Nephron progenitor cell (in vitro differentiated cells): ENCODE measurements at regions not wholly inside any gene's neighbourhood (a gene's known extent, or its start where the extent isn't known, plus 50 kb on each side); places are given as distances from the start of the nearest gene placed in this dataset.
"Not testable (repeated sequence)": the region's sequence is repeated elsewhere in the genome, so short reads cannot be mapped to it uniquely, and the experiment has no call there.

ENCODE experiments used
- DNase-seq: peaks from one replicate; pipeline ENCODE4 v3.0.0; 2021
- H3K27ac Mint-ChIP-seq: 2 replicates; pipeline ENCODE4 v1.8.0; 2021; ENCODE audit warnings: mild to moderate bottlenecking, moderate library complexity, mixed read lengths
- H3K27me3 Mint-ChIP-seq: 2 replicates; pipeline ENCODE4 v1.8.0; 2021; ENCODE audit warnings: mild to moderate bottlenecking, low read depth, mixed read lengths; ENCODE audit not compliant: poor library complexity
- H3K36me3 Mint-ChIP-seq: 2 replicates; pipeline ENCODE4 v1.8.0; 2021; ENCODE audit warnings: low read depth, mixed read lengths
- H3K4me1 Mint-ChIP-seq: 2 replicates; pipeline ENCODE4 v1.8.0; 2021; ENCODE audit warnings: mixed read lengths
- H3K4me3 Mint-ChIP-seq: 2 replicates; pipeline ENCODE4 v1.8.0; 2021; ENCODE audit warnings: mild to moderate bottlenecking, moderate library complexity, mixed read lengths
- H3K9me3 Mint-ChIP-seq: 2 replicates; pipeline ENCODE4 v1.8.0; 2021; ENCODE audit warnings: mild to moderate bottlenecking, moderate library complexity, mixed read lengths
- TF ChIP-seq, protein P1 (sequence below): fragments of 200-600 bp; sonication (generic); IDR thresholded peaks from 2 replicates; pipeline ENCODE4 v1.5.0; 2021; ENCODE audit warnings: antibody characterized with exemption

DNA sequence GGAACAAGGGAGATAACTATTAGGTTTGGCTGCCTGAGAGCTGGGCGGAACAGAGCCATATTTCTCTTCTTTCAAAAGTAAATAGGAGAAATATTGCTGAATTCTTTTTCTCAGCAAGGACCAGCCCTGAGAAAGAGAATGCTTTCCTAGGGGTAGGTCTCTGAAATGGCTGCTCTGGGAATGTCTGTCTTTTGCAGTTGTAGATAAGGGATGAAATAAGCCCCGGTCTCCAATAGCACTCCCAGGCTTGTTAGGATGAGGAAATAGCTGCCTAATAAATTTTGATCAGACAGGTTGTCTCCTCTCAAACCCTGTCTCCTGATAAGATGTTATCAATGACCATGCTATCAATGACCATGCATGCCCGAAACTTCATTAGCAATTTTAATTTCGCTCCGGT, 207.8 kb upstream of the KIT start:
- Mint-ChIP-seq H3K36me3 (peaks cover 4% of the 10 kb centered on the region), H3K27me3 (no peaks in the 10 kb centered on the region), H3K9me3 (peaks cover 34% of the 10 kb centered on the region), H3K4me3 (no peak overlapping the region), H3K27ac (no peak overlapping the region), H3K4me1 (no peaks in the 10 kb centered on the region)
- TF ChIP-seq, protein P1, sequence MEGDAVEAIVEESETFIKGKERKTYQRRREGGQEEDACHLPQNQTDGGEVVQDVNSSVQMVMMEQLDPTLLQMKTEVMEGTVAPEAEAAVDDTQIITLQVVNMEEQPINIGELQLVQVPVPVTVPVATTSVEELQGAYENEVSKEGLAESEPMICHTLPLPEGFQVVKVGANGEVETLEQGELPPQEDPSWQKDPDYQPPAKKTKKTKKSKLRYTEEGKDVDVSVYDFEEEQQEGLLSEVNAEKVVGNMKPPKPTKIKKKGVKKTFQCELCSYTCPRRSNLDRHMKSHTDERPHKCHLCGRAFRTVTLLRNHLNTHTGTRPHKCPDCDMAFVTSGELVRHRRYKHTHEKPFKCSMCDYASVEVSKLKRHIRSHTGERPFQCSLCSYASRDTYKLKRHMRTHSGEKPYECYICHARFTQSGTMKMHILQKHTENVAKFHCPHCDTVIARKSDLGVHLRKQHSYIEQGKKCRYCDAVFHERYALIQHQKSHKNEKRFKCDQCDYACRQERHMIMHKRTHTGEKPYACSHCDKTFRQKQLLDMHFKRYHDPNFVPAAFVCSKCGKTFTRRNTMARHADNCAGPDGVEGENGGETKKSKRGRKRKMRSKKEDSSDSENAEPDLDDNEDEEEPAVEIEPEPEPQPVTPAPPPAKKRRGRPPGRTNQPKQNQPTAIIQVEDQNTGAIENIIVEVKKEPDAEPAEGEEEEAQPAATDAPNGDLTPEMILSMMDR: no peak
- DNase-seq: no peak

DNA sequence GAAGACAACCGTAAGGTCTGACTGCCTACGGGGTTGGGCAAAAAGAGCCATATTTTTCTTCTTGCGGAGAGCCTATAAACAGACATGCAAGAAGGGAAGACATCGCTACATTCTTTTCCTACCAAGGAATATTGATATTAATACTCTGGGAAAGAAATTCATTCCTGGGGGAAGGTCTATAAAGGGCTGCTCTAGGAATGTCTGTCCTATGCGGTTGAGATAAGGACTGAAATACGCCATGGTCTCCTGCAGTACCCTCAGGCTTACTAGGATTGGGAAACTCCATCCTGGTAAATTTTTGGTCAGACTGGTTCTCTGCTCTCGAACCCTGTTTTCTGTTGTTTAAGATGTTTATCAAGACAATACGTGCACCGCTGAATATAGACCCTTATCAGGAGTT, 190.8 kb upstream of the KIT start:
- peaks cover 66% of the 10 kb centered on the region for H3K9me3 Mint-ChIP-seq
- H3K4me1 Mint-ChIP-seq, DNase-seq, H3K27me3 Mint-ChIP-seq, H3K27ac Mint-ChIP-seq, H3K4me3 Mint-ChIP-seq, H3K36me3 Mint-ChIP-seq: not testable (repeated sequence)

DNA sequence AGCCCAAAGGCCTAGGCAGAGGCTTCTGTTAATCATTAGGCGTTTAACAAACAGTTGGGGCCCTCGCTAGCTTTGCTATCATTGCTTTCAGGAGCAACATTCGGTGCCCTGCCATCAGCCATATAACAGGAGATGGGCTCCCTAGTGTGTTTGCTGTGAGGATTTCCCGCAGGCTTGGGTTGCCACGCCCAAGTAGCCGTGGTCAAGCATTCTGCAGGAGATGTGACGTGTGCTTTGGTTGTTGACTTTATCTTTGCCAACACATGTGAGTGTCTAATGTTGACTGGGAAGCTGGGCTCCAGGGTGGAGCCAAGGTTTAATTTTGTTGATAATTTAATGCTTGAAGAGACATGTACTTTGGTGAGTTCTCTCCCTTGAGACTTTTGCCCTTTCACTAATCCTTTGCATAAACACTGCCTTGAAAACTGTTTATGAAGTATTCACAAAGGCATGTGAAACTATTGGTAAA, 184.6 kb upstream of the KIT start:
- Mint-ChIP-seq H3K27ac (no peak overlapping the region), H3K4me3 (no peak overlapping the region), H3K27me3 (peaks cover 2% of the 10 kb centered on the region), H3K9me3 (peaks cover 18% of the 10 kb centered on the region), H3K4me1 (no peaks in the 10 kb centered on the region), H3K36me3 (no peaks in the 10 kb centered on the region)
- DNase-seq: no peak
- TF ChIP-seq, protein P1: no peak

DNA sequence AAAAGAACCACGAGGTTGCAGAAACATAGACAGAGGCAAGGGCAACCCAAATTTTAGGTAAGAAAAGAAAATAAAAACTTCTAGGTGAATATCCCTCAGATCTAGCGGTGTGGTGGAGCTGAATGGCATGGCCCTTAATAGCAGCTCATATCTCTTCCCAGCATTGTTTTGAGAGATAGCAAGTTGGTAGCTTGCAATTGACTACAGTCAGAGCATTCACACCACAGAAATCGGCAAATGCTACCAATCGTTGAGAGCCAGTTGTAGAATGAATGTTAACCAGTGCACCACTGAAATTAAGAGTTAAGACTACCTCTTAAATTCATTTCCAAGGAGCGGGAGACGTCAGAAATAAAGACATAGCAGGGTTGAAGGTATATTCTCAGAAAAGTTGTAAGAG, 184.0 kb upstream of the KIT start:
- Mint-ChIP-seq H3K4me3 (no peak overlapping the region), H3K4me1 (no peaks in the 10 kb centered on the region), H3K27ac (no peak overlapping the region), H3K9me3 (peaks cover 14% of the 10 kb centered on the region), H3K27me3 (peaks cover 3% of the 10 kb centered on the region), H3K36me3 (no peaks in the 10 kb centered on the region)
- no peak for DNase-seq
- TF ChIP-seq, protein P1: no peak

DNA sequence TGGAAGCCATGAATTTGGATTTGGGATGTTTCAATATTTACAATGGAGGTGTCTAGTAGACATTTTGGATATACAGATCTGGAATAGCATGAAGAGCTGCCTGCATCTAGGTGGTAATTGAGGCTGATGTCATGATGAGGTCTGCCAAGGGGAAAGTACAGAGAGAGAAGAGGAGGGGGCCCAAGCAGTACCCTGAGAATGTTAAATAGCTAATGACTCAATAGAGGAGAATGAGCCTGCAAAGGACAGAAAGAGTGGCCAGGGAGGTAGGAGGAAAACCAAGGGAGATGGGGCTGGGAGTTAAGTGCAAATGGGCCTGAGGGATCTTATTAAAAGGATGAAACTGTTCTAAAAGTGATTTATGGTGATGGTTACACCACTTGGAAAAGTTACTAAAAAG, 182.2 kb upstream of the KIT start:
- Mint-ChIP-seq H3K4me3 (no peak overlapping the region), H3K36me3 (no peaks in the 10 kb centered on the region), H3K27ac (no peak overlapping the region), H3K9me3 (peaks cover 19% of the 10 kb centered on the region), H3K27me3 (peaks cover 6% of the 10 kb centered on the region), H3K4me1 (no peaks in the 10 kb centered on the region)
- DNase-seq: no peak
- TF ChIP-seq, protein P1: no peak

DNA sequence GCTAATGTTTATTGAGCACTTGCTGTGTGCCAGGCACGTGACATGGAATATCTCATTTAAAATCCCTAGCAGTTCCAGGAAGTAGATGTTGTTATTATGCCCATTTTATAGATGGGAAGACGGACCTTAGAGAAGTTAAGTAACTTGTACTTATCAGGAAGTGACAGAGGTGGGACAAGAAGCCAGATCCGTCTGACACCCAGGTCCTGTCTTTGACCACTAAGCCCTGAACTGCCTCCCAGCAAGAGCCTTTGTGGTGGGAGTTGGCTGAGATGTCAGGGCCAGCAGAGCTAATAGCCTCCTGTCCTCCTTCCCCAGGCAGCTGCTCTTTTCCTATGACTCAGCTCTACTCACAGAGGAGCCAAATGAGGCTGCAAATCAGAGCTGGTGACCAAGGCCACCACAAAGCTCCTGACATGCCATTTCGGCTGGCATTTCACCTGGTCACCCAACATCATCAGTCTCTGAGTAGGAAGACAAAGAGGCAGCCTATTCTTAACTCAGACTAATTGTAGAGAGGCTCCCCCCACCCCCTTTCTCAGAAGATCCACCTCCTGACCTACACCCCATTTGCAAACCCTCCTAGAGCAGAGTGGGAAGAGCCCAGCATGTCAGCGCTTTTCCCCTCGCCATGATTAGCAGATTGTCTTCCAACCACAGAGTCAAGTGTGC, 175.1 kb upstream of the KIT start:
- Mint-ChIP-seq H3K9me3 (peaks cover 16% of the 10 kb centered on the region), H3K27me3 (peaks cover 8% of the 10 kb centered on the region), H3K4me3 (no peak overlapping the region), H3K4me1 (no peaks in the 10 kb centered on the region), H3K36me3 (no peaks in the 10 kb centered on the region), H3K27ac (no peak overlapping the region)
- TF ChIP-seq, protein P1: no peak
- no peak for DNase-seq
